ENCODE measurements at regions not wholly inside any gene's neighbourhood (a gene's known extent, or its start where the extent isn't known, plus 50 kb on each side); places are given as distances from the start of the nearest gene placed in this dataset.

GRCh38 chr16:6308176-6308575, 1024.5 kb upstream of the RBFOX1 start:
- 62 to 73% methylated on average over 2 of the region's 2 CpGs for WGBS, 2 donors (ENCODE audit: low coverage in 1 of 2)
- TF ChIP-seq EP300 (IDR thresholded peaks at IDR 0.05; ENCODE audit: low read depth) (no peak), CTCF (IDR thresholded peaks at IDR 0.05) (no peak), POLR2A (IDR thresholded peaks at IDR 0.05) (no peak), POLR2AphosphoS5 (IDR thresholded peaks at IDR 0.05) (no peak)
- H3K4me3 ChIP-seq, result no peak overlapping the region
- DNase-seq, result no peak
- intact Hi-C loops (cut with DNase I; ENCODE audit: low total_unique reads), result no loop called here
- no peaks in the 10 kb centered on the region for H3K36me3 ChIP-seq
- H3K4me1 ChIP-seq, result no peaks in the 10 kb centered on the region
- in situ Hi-C loops (cut with MboI; ENCODE audit: low pct_ligation_motif_present in 1 of 4, low pct_unique_long_range_greater_than_20kb in 1 of 4, low sequenced_read_pairs in 3 of 4), result loop anchor here in 1 of 4 donors (10.0 kb wide), 1 partner anchor 57 kb away; no protein-coding TSS in a partner anchor
- no peaks in the 10 kb centered on the region for H3K27me3 ChIP-seq
- no peaks in the 10 kb centered on the region for H3K9me3 ChIP-seq
- no peak overlapping the region for H3K27ac ChIP-seq

DNA sequence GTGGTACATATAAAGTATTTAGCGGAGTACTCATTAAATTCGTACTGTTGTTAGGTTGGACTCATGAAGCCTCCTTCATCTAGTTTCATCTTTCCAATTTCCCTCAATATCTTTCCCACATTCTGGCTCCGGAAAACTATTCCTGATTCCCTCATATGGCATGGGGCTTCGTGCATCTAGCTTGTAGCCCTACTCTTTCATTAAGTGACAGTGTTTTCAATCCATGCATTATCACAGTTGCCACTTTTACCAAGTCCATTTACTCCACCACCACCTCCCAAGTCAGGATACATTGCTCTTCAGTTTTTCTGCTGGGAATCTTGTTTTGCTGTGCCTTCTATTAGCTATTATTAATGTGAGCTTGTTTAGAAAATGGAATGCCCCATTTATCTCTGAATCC, 1032.1 kb upstream of the RBFOX1 start:
- intact Hi-C loops (cut with DNase I; ENCODE audit: low total_unique reads) (no loop called here), in situ Hi-C loops (cut with MboI; ENCODE audit: low pct_ligation_motif_present in 1 of 4, low pct_unique_long_range_greater_than_20kb in 1 of 4, low sequenced_read_pairs in 3 of 4) (loop anchor here in 1 of 4 donors (10.0 kb wide), 1 partner anchor 64 kb away; no protein-coding TSS in a partner anchor)
- WGBS, 2 donors (ENCODE audit: low coverage in 1 of 2), result 85 to 86% methylated on average over 4 of the region's 4 CpGs
- H3K4me1 ChIP-seq, result no peaks in the 10 kb centered on the region
- H3K27ac ChIP-seq, result no peak overlapping the region
- H3K4me3 ChIP-seq, result no peak overlapping the region
- H3K27me3 ChIP-seq, result no peaks in the 10 kb centered on the region
- H3K36me3 ChIP-seq, result no peaks in the 10 kb centered on the region
- TF ChIP-seq EP300 (IDR thresholded peaks at IDR 0.05; ENCODE audit: low read depth) (no peak), CTCF (IDR thresholded peaks at IDR 0.05) (no peak), POLR2A (IDR thresholded peaks at IDR 0.05) (no peak), POLR2AphosphoS5 (IDR thresholded peaks at IDR 0.05) (no peak)
- DNase-seq, result no peak
- H3K9me3 ChIP-seq, result no peaks in the 10 kb centered on the region

DNA sequence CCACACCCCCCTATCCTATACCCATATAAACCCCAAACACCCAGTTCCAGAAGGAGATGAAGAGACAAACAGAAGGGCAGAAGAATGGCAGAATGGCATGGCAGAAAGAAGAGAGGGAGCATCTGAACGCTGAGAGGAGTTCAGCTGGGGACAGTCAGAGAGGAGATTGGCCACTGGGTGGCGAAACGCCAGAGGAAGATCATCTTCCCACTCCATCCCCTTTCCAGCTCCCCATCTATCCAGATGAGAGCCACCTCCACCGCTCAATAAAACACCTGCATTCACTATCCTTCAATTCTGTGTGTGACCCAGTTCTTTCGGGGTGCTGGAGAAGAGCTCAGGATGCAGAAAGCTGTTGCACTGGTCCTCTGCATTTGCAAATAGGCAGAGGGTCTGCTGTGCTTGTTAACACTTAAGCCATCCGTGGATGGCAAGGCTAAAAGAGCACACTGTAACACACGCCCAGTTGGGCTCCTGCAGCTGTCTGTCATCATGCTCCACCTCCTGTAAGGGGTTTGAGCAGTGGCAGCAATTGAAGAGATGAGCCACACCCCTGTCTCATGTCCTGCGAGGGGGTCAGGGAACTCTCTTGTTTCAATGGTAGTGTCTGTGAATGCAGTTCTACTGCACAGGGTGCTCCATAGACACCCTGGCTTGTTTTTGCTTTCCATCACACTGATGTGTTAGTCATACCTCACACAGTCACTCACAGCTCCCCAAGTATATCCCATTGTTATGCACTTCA, 1034.8 kb upstream of the RBFOX1 start:
- Histone ChIP-seq H3K27ac (no peak overlapping the region), H3K4me1 (no peaks in the 10 kb centered on the region), H3K36me3 (no peaks in the 10 kb centered on the region), H3K9me3 (no peaks in the 10 kb centered on the region), H3K4me3 (no peak overlapping the region), H3K27me3 (no peaks in the 10 kb centered on the region)
- TF ChIP-seq POLR2AphosphoS5 (IDR thresholded peaks at IDR 0.05) (no peak), POLR2A (IDR thresholded peaks at IDR 0.05) (no peak), EP300 (IDR thresholded peaks at IDR 0.05; ENCODE audit: low read depth) (no peak), CTCF (IDR thresholded peaks at IDR 0.05) (no peak)
- DNase-seq, result no peak
- in situ Hi-C loops (cut with MboI; ENCODE audit: low pct_ligation_motif_present in 1 of 4, low pct_unique_long_range_greater_than_20kb in 1 of 4, low sequenced_read_pairs in 3 of 4) (no loop called here), intact Hi-C loops (cut with DNase I; ENCODE audit: low total_unique reads) (no loop called here)
- WGBS, 2 donors (ENCODE audit: low coverage in 1 of 2), result 47 to 61% methylated on average over 3 to 8 of the region's 8 CpGs

DNA sequence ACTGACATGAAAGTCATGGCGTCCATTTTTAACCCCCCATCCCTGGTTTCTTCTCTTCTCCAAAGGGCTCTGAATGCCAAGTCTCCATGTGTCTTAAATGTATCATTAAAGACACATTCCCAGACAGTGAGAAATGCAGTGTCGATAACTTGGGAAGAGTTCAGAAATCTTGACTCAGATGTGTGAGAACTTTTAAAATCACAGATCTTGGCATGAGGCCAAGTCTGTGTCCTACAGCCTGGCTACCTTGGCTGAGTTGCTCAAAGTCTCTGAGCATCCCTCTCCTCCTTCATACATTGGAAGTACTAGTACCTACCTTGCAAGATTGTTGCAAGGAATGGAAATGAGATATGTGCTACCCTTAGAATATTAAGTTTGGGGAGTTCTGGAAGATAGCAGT, 1046.5 kb upstream of the RBFOX1 start:
- H3K36me3 ChIP-seq, result no peaks in the 10 kb centered on the region
- TF ChIP-seq CTCF (IDR thresholded peaks at IDR 0.05) (no peak), EP300 (IDR thresholded peaks at IDR 0.05; ENCODE audit: low read depth) (no peak), POLR2AphosphoS5 (IDR thresholded peaks at IDR 0.05) (no peak), POLR2A (IDR thresholded peaks at IDR 0.05) (no peak)
- no peak overlapping the region for H3K4me3 ChIP-seq
- in situ Hi-C loops (cut with MboI; ENCODE audit: low pct_ligation_motif_present in 1 of 4, low pct_unique_long_range_greater_than_20kb in 1 of 4, low sequenced_read_pairs in 3 of 4), result no loop called here
- H3K27me3 ChIP-seq, result no peaks in the 10 kb centered on the region
- no peaks in the 10 kb centered on the region for H3K4me1 ChIP-seq
- 89% methylated on average over 2 of the region's 2 CpGs; no CpG with 5 or more reads in 1 of the 2 donors for WGBS, 2 donors (ENCODE audit: low coverage in 1 of 2)
- no peak for DNase-seq
- intact Hi-C loops (cut with DNase I; ENCODE audit: low total_unique reads), result no loop called here
- H3K9me3 ChIP-seq, result no peaks in the 10 kb centered on the region
- no peak overlapping the region for H3K27ac ChIP-seq

Measured in transverse colon (tissue), 4 donors.